HCT116 (cell line): ENCODE measurements at regions not wholly inside any gene's neighbourhood (a gene's known extent, or its start where the extent isn't known, plus 50 kb on each side); places are given as distances from the start of the nearest gene placed in this dataset.
"Not testable (repeated sequence)": the region's sequence is repeated elsewhere in the genome, so short reads cannot be mapped to it uniquely, and the experiment has no call there.

ENCODE experiments used
- ATAC-seq: fragments of 200-7000 bp; cut with Tn5 transposase; 2 replicates; pipeline ENCODE4 v1.9.1; 2020; ENCODE audit warnings: mild to moderate bottlenecking, moderate library complexity
- BruUV-seq: library from RNA; stranded (reverse); fragments of 400-500 nt; replicated peaks from 2 replicates; lab custom pipeline; 2021; lab: Mats Ljungman, UMichigan
- CTCF ChIA-PET: fragments of 300-600 bp; sonication (Branson Sonifier 250); formaldehyde crosslinking; loops from one replicate; lab custom pipeline; 2021; ENCODE audit warnings: antibody characterized with exemption; lab: Charles Lee
- POLR2A ChIA-PET: fragments of 300-600, 350-600 bp; sonication (Branson Sonifier 250); formaldehyde crosslinking; loops from one replicate; lab custom pipeline; 2021; ENCODE audit warnings: antibody characterized with exemption; lab: Charles Lee
- RAD21 ChIA-PET, 2 experiments: fragments of 300-600 bp; sonication (Branson Sonifier 250); formaldehyde crosslinking; loops; one replicate each; lab custom pipeline; 2023; ENCODE audit warnings: low total read pairs in 2 of 2; ENCODE audit not compliant: uncharacterized antibody in 2 of 2, unreplicated experiment in 2 of 2, low non-redundant PET in 1 of 2; lab: Charles Lee
- DNase-seq: peaks from one replicate; pipeline ENCODE4 v3.0.0-alpha.2; 2010; ENCODE audit warnings: low read depth, low spot score
- H2AFZ ChIP-seq: fragments of 200-600 bp; shearing (Covaris generic), sonication (generic); 2 replicates; pipeline ENCODE4 v1.6.1; 2017; ENCODE audit warnings: low read depth, mixed run types, mixed read lengths, antibody characterized with exemption, low read length; ENCODE audit not compliant: poor library complexity, severe bottlenecking
- H3K27ac ChIP-seq: 2 replicates; pipeline ENCODE4 v1.5.1; 2012; ENCODE audit warnings: low read depth, low read length
- H3K27me3 ChIP-seq: fragments of 200-600 bp; sonication (generic); 2 replicates; pipeline ENCODE4 v1.6.1; 2016; ENCODE audit warnings: mixed run types, low read length, mixed read lengths; ENCODE audit not compliant: insufficient read depth
- H3K36me3 ChIP-seq, 2 experiments: fragments of 200-500 bp in 1 of 2; fragments of 200-600 bp in 1 of 2; sonication (Bioruptor generic) in 1 of 2; sonication (generic) in 1 of 2; 2 replicates each; pipeline versions ENCODE4 v1.5.1 to v1.6.1; 2014 to 2016; ENCODE audit warnings: low read length in 2 of 2, inconsistent platforms in 1 of 2, mixed read lengths in 1 of 2, mixed run types in 1 of 2; ENCODE audit not compliant: insufficient read depth in 2 of 2, control insufficient read depth in 1 of 2
- H3K4me1 ChIP-seq, 2 experiments: fragments of 200-600 bp in 1 of 2; sonication (generic) in 1 of 2; 2 replicates each; pipeline versions ENCODE4 v1.5.1 to v1.6.1; 2012 to 2017; ENCODE audit warnings: low read length in 2 of 2, inconsistent platforms in 1 of 2, mild to moderate bottlenecking in 1 of 2, mixed read lengths in 1 of 2, mixed run types in 1 of 2, moderate library complexity in 1 of 2; ENCODE audit not compliant: insufficient read depth in 2 of 2, control insufficient read depth in 1 of 2
- H3K4me2 ChIP-seq: fragments of 200-600 bp; sonication (generic); 2 replicates; pipeline ENCODE4 v1.6.1; 2017; ENCODE audit warnings: mixed run types, low read length, mixed read lengths
- H3K4me3 ChIP-seq, 2 experiments: fragments of 200-600 bp in 1 of 2; sonication (generic) in 1 of 2; replicated peaks in 1 of 2; 2 replicates each; pipeline ENCODE4 v1.5.1; 2011 to 2016; ENCODE audit warnings: low read length in 2 of 2, control low read depth in 1 of 2, low read depth in 1 of 2, mild to moderate bottlenecking in 1 of 2, mixed read lengths in 1 of 2, mixed run types in 1 of 2
- H3K79me2 ChIP-seq: fragments of 200-600 bp; sonication (generic); 2 replicates; pipeline ENCODE4 v1.6.1; 2017; ENCODE audit warnings: mild to moderate bottlenecking, mixed run types, low read length, moderate library complexity, mixed read lengths; ENCODE audit not compliant: insufficient read depth
- H3K9ac ChIP-seq: fragments of 200-600 bp; sonication (generic); 2 replicates; pipeline ENCODE4 v1.6.1; 2016; ENCODE audit warnings: low read length, mixed read lengths
- H3K9me2 ChIP-seq: fragments of 200-600 bp; sonication (generic), shearing (Covaris generic); 2 replicates; pipeline ENCODE4 v1.6.1; 2017; ENCODE audit warnings: mixed run types, mild to moderate bottlenecking, moderate library complexity; ENCODE audit not compliant: insufficient read depth
- H3K9me3 ChIP-seq, 2 experiments: fragments of 200-500 bp in 1 of 2; fragments of 200-600 bp in 1 of 2; sonication (Bioruptor generic) in 1 of 2; sonication (generic) in 1 of 2; 2 replicates each; pipeline ENCODE4 v1.6.1; 2014 to 2017; ENCODE audit warnings: low read length in 2 of 2, mixed read lengths in 2 of 2, inconsistent platforms in 1 of 2, low read depth in 1 of 2, mild to moderate bottlenecking in 1 of 2, mixed run types in 1 of 2, moderate library complexity in 1 of 2; ENCODE audit not compliant: control insufficient read depth in 1 of 2, insufficient read depth in 1 of 2
- H4K20me1 ChIP-seq: fragments of 200-600 bp; sonication (generic), shearing (Covaris generic); 2 replicates; pipeline ENCODE4 v1.6.1; 2017; ENCODE audit warnings: mixed run types, mild to moderate bottlenecking, moderate library complexity; ENCODE audit not compliant: insufficient read depth
- CBX3 ChIP-seq: IDR thresholded peaks from 2 replicates; pipeline ENCODE4 v1.6.1; 2012; ENCODE audit warnings: low read depth
- CTCF ChIP-seq, 3 experiments: fragments of 200-600 bp in 1 of 3; sonication (generic) in 1 of 3; IDR thresholded peaks in 2 of 3; conservative IDR thresholded peaks in 1 of 3; 2 replicates each; pipeline ENCODE4 v1.5.1; 2012 to 2017; ENCODE audit warnings: low read depth in 2 of 3, low read length in 2 of 3, antibody characterized with exemption in 1 of 3, borderline replicate concordance in 1 of 3, control low read depth in 1 of 3, mild to moderate bottlenecking in 1 of 3, mixed read lengths in 1 of 3, mixed run types in 1 of 3, moderate library complexity in 1 of 3; ENCODE audit not compliant: insufficient read depth in 1 of 3
- ELF1 ChIP-seq: IDR thresholded peaks from 2 replicates; pipeline ENCODE4 v1.6.1; 2012; ENCODE audit warnings: low read depth, borderline replicate concordance
- EZH2 ChIP-seq: fragments of 200-600 bp; sonication (generic); IDR thresholded peaks from 2 replicates; pipeline ENCODE4 v1.6.1; 2017; ENCODE audit warnings: antibody characterized with exemption, mixed run types
- FOSL1 ChIP-seq: IDR thresholded peaks from 2 replicates; pipeline ENCODE4 v1.6.1; 2012; ENCODE audit warnings: low read depth
- POLR2AphosphoS5 ChIP-seq: IDR thresholded peaks from 2 replicates; pipeline ENCODE4 v1.6.1; 2011; ENCODE audit warnings: mild to moderate bottlenecking, low read depth, low read length, moderate library complexity
- RAD21 ChIP-seq: IDR thresholded peaks from 2 replicates; pipeline ENCODE4 v1.6.1; 2012; ENCODE audit warnings: low read depth, mild to moderate bottlenecking
- SIN3A ChIP-seq: IDR thresholded peaks from 2 replicates; pipeline ENCODE4 v1.6.1; 2012; ENCODE audit warnings: low read depth
- ZBTB33 ChIP-seq: IDR thresholded peaks from 2 replicates; pipeline ENCODE4 v1.6.1; 2011; ENCODE audit warnings: mild to moderate bottlenecking, low read length, moderate library complexity; ENCODE audit not compliant: insufficient replicate concordance; ENCODE audit errors: extremely low read depth
- intact Hi-C: fragments of 100-400 bp; cut with micrococcal nuclease; formaldehyde crosslinking; loops from 2 replicates; pipeline ENCODE4 v1.10.0; 2022

GRCh38 chr7:79761876-79762429 lies 308.5 kb upstream of the MAGI2 start:
- no peaks in the 10 kb centered on the region for H3K9me2 ChIP-seq
- no peak for DNase-seq
- H3K4me1 ChIP-seq, result no peaks in the 10 kb centered on the region
- H3K27ac ChIP-seq, result no peak overlapping the region
- TF ChIP-seq ZBTB33 (no peak), CTCF (IDR thresholded peaks at IDR 0.05 in 2 of 3, conservative IDR thresholded peaks at IDR 0.05 in 1 of 3; ENCODE audit: borderline replicate concordance in 1 of 3, insufficient read depth in 1 of 3, low read depth in 2 of 3, low read length in 2 of 3) (no peak), EZH2 (no peak), FOSL1 (no peak), SIN3A (no peak), POLR2AphosphoS5 (no peak), RAD21 (no peak), ELF1 (no peak), CBX3 (no peak)
- no peaks in the 10 kb centered on the region for H3K27me3 ChIP-seq
- H2AFZ ChIP-seq, result no peak overlapping the region
- H3K9me3 ChIP-seq, result no peaks in the 10 kb centered on the region
- no peak overlapping the region for H3K4me3 ChIP-seq
- no peaks in the 10 kb centered on the region for H4K20me1 ChIP-seq
- CTCF ChIA-PET, result no interaction called here
- POLR2A ChIA-PET, result no interaction called here
- H3K9ac ChIP-seq, result no peak overlapping the region
- no TSS peak for BruUV-seq
- no peaks in the 10 kb centered on the region for H3K79me2 ChIP-seq
- H3K4me2 ChIP-seq, result no peak overlapping the region
- H3K36me3 ChIP-seq, result no peaks in the 10 kb centered on the region
- no peak for ATAC-seq
- RAD21 ChIA-PET, result no interaction called here
- intact Hi-C loops, result no loop called here

- not testable (repeated sequence) for H2AFZ ChIP-seq
These were observed 297.5 kb upstream of the MAGI2 start for GRCh38 chr7:79750941-79751340.

More at GRCh38 chr7:79750941-79751340, 297.5 kb upstream of the MAGI2 start:
- ATAC-seq, POLR2A ChIA-PET, CTCF ChIA-PET, H3K4me3 ChIP-seq, H3K4me2 ChIP-seq, RAD21 ChIA-PET, DNase-seq, H3K9me2 ChIP-seq, BruUV-seq, H3K4me1 ChIP-seq, H3K9me3 ChIP-seq, intact Hi-C loops, H3K9ac ChIP-seq, H3K27me3 ChIP-seq, H3K27ac ChIP-seq, H4K20me1 ChIP-seq, H3K36me3 ChIP-seq, H3K79me2 ChIP-seq: not testable (repeated sequence)
